ENCODE measurements at regions not wholly inside any gene's neighbourhood (a gene's known extent, or its start where the extent isn't known, plus 50 kb on each side); places are given as distances from the start of the nearest gene placed in this dataset.
A peak's percentile ranks its signal among the peaks of the same experiment; 100 is the strongest.

- TF ChIP-seq, protein P1, sequence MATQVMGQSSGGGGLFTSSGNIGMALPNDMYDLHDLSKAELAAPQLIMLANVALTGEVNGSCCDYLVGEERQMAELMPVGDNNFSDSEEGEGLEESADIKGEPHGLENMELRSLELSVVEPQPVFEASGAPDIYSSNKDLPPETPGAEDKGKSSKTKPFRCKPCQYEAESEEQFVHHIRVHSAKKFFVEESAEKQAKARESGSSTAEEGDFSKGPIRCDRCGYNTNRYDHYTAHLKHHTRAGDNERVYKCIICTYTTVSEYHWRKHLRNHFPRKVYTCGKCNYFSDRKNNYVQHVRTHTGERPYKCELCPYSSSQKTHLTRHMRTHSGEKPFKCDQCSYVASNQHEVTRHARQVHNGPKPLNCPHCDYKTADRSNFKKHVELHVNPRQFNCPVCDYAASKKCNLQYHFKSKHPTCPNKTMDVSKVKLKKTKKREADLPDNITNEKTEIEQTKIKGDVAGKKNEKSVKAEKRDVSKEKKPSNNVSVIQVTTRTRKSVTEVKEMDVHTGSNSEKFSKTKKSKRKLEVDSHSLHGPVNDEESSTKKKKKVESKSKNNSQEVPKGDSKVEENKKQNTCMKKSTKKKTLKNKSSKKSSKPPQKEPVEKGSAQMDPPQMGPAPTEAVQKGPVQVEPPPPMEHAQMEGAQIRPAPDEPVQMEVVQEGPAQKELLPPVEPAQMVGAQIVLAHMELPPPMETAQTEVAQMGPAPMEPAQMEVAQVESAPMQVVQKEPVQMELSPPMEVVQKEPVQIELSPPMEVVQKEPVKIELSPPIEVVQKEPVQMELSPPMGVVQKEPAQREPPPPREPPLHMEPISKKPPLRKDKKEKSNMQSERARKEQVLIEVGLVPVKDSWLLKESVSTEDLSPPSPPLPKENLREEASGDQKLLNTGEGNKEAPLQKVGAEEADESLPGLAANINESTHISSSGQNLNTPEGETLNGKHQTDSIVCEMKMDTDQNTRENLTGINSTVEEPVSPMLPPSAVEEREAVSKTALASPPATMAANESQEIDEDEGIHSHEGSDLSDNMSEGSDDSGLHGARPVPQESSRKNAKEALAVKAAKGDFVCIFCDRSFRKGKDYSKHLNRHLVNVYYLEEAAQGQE (IDR thresholded peaks at IDR 0.05; ENCODE audit: unreplicated experiment) = no peak
- no peak for TF ChIP-seq CREB1 (CRISPR knock-in tag; IDR thresholded peaks at IDR 0.05; ENCODE audit: low read depth)
- no peak for TF ChIP-seq JUNB (IDR thresholded peaks at IDR 0.05; ENCODE audit: unreplicated experiment)
- no peak for TF ChIP-seq STAT1 (IDR thresholded peaks at IDR 0.05; ENCODE audit: unreplicated experiment)
- no peak for TF ChIP-seq EZH2 (IDR thresholded peaks at IDR 0.05; ENCODE audit: low read depth, unreplicated experiment)
- no peak for TF ChIP-seq EZH2phosphoT487 (IDR thresholded peaks at IDR 0.05; ENCODE audit: unreplicated experiment)
- TF ChIP-seq, protein P2, sequence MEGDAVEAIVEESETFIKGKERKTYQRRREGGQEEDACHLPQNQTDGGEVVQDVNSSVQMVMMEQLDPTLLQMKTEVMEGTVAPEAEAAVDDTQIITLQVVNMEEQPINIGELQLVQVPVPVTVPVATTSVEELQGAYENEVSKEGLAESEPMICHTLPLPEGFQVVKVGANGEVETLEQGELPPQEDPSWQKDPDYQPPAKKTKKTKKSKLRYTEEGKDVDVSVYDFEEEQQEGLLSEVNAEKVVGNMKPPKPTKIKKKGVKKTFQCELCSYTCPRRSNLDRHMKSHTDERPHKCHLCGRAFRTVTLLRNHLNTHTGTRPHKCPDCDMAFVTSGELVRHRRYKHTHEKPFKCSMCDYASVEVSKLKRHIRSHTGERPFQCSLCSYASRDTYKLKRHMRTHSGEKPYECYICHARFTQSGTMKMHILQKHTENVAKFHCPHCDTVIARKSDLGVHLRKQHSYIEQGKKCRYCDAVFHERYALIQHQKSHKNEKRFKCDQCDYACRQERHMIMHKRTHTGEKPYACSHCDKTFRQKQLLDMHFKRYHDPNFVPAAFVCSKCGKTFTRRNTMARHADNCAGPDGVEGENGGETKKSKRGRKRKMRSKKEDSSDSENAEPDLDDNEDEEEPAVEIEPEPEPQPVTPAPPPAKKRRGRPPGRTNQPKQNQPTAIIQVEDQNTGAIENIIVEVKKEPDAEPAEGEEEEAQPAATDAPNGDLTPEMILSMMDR (conservative IDR thresholded peaks at IDR 0.05; ENCODE audit: low read depth in 2 of 2) = no peak
Measured at GRCh38 chr5:1971944-1972343, 89.2 kb upstream of the IRX4 start (continued).

DNA sequence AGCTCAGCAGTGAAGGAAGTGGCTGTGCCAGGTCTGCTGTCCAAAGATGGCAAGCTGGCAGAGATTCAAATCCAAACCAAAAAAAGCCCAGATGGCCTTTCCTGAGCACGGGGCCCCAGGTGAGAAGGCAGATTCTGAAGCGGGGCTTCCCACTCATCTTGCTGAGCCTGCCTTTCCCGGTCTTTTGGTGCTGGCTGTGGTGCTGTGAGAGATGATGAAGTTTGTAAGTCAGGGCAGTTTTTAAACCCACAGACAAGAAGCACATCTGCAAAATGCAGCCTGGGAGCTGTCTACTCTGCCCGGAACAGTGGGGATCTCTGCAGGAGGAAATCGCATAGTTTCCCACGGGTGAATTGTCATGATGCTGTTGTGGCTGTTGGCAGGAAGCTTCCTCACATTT is 85.0 kb upstream of the IRX4 start:
- no peak overlapping the region for H3K4me3 ChIP-seq
- no peaks in the 10 kb centered on the region for H4K20me1 ChIP-seq (replicated peaks; ENCODE audit: insufficient read depth)
- DNase-seq (ENCODE audit: low spot score) (peak; percentile 17), ATAC-seq (no peak)
- no peak overlapping the region for H3K4me2 ChIP-seq
- peaks cover 9% of the 10 kb centered on the region for H3K4me1 ChIP-seq (ENCODE audit: insufficient read depth)
- no peaks in the 10 kb centered on the region for H3K36me3 ChIP-seq (ENCODE audit: insufficient read depth)
- no peak overlapping the region for H2AFZ ChIP-seq
- H3K9me2 ChIP-seq (ENCODE audit: insufficient read depth) = no peaks in the 10 kb centered on the region
- Mint-ChIP-seq H3K9me3 (peaks cover 2% of the 10 kb centered on the region; the same call in 1 of the 3 replicates), H3K36me3 (ENCODE audit: low read depth) (no peaks in the 10 kb centered on the region; the same call in 2 of the 3 replicates), H3K27ac (no peak overlapping the region), H3K4me1 (peaks cover 24% of the 10 kb centered on the region), H3K27me3 (ENCODE audit: insufficient read depth, low read depth, poor library complexity) (peaks cover 6% of the 10 kb centered on the region), H3K4me3 (no peak overlapping the region)
- no peak overlapping the region for H3K27ac ChIP-seq (ENCODE audit: low read depth)
- H3K27me3 ChIP-seq (ENCODE audit: insufficient read depth) = no peaks in the 10 kb centered on the region
- no peaks in the 10 kb centered on the region for H3F3A ChIP-seq (replicated peaks; ENCODE audit: low read depth)
- no peaks in the 10 kb centered on the region for H3K79me2 ChIP-seq (replicated peaks; ENCODE audit: insufficient read depth)
- no peak for TF ChIP-seq EZH2phosphoT487 (IDR thresholded peaks at IDR 0.05; ENCODE audit: unreplicated experiment)
- no peak for TF ChIP-seq ZNF114 (CRISPR knock-in tag; IDR thresholded peaks at IDR 0.05)
- TF ChIP-seq JUNB (IDR thresholded peaks at IDR 0.05; ENCODE audit: unreplicated experiment) = no peak
- TF ChIP-seq CREB1 (CRISPR knock-in tag; IDR thresholded peaks at IDR 0.05; ENCODE audit: low read depth) = no peak
- no peak for TF ChIP-seq STAT1 (IDR thresholded peaks at IDR 0.05; ENCODE audit: unreplicated experiment)
- TF ChIP-seq, protein P1 (IDR thresholded peaks at IDR 0.05; ENCODE audit: unreplicated experiment) = no peak
- TF ChIP-seq, protein P2 (conservative IDR thresholded peaks at IDR 0.05; ENCODE audit: low read depth in 2 of 2) = no peak
- TF ChIP-seq NANOG (IDR thresholded peaks at IDR 0.05; ENCODE audit: borderline replicate concordance) = no peak
- no peak for TF ChIP-seq ZNF331 (CRISPR knock-in tag; IDR thresholded peaks at IDR 0.05; ENCODE audit: low read depth)
- no peak for TF ChIP-seq POLR2AphosphoS5 (IDR thresholded peaks at IDR 0.05; ENCODE audit: low read depth)
- no peak for TF ChIP-seq ETS1 (IDR thresholded peaks at IDR 0.05)
- TF ChIP-seq EZH2 (IDR thresholded peaks at IDR 0.05; ENCODE audit: low read depth, unreplicated experiment) = no peak

All from GM23338 (cell line).